Mucosa of descending colon (tissue), 3 donors: ENCODE measurements at regions not wholly inside any gene's neighbourhood (a gene's known extent, or its start where the extent isn't known, plus 50 kb on each side); places are given as distances from the start of the nearest gene placed in this dataset.

Experiments
- ATAC-seq: fragments of 200-7000 bp; cut with Tn5 transposase; one replicate; pipeline ENCODE4 v1.9.1; 2020; ENCODE audit warnings: mild to moderate bottlenecking, moderate library complexity
- DNase-seq, 3 donors: peaks; one replicate each; pipeline ENCODE4 v3.0.0-alpha.2; 2020
- H3K36me3 ChIP-seq: fragments of 200-600 bp; one replicate; pipeline ENCODE4 v1.8.0; 2021; ENCODE audit warnings: low read depth, mild to moderate bottlenecking
- H3K4me1 ChIP-seq: fragments of 200-600 bp; one replicate; pipeline ENCODE4 v1.8.0; 2021; ENCODE audit warnings: low read depth, mild to moderate bottlenecking
- H3K4me3 ChIP-seq: fragments of 200-600 bp; one replicate; pipeline ENCODE4 v1.8.0; 2021; ENCODE audit warnings: mild to moderate bottlenecking
- H3K9me3 ChIP-seq: fragments of 200-600 bp; one replicate; pipeline ENCODE4 v1.8.0; 2021; ENCODE audit warnings: mild to moderate bottlenecking
- CTCF ChIP-seq: fragments of 200-600 bp; IDR thresholded peaks from one replicate; pipeline ENCODE4 v1.8.0; 2022; ENCODE audit warnings: antibody characterized with exemption, mild to moderate bottlenecking
- intact Hi-C, 2 donors: fragments of 100-400 bp; cut with DNase I in 1 of 2; cut with micrococcal nuclease in 1 of 2; formaldehyde crosslinking; loops; one replicate each; pipeline versions ENCODE4 v1.11.0 to v1.11.1; 2022; cut with DNase I, micrococcal nuclease
- donor health status: DM: no; HTN: no; CAD: no; lungs with moderate emphysema.
- donor health status: DM: no; HTN: no; CAD: no.
- donor health status: DM: no; HTN: yes; CAD: no.

DNA sequence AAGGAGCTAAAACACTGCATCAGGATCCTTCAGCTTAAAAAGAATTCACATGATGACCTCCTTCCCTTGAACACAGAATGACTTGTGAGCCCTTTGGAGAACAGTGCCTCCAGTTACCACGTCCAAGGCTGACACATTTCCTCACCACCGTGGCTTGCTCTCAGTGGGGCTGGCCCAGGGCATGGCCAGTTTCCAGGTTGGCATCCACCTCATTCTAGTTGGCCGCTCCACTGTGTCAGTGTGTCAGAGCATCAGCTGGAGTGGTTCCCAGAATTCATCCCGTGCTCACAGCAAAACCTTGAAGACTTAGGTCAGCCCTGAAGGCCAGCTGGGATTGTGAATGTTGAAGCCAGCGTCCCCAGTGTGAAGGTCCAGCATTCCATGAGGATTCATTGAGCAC, 158.5 kb downstream of the INSIG2 start:
- no peak for TF ChIP-seq CTCF
- no peak for DNase-seq
- Histone ChIP-seq H3K36me3 (no peaks in the 10 kb centered on the region), H3K9me3 (no peaks in the 10 kb centered on the region), H3K4me3 (no peak overlapping the region), H3K4me1 (no peaks in the 10 kb centered on the region)
- ATAC-seq: no peak
- intact Hi-C loops: no loop called here

DNA sequence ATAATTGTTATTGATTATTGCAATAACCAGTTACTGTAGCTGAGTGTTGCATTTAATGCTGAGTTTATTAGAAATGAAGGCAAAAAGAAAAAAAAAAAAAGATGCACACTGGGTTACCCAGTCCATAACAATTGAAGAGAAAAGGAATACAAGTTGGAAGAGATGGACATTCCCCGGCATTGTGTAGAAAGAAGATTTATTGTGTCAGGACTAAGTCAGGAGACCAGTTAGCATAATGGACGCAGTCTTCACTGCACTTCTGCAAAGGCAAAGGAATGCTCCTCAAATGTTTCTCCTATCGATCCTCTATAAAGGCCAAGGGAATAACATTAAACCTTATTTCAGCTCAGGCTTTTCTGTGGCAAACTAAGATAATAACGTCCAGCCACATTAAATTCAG, 157.8 kb downstream of the INSIG2 start:
- intact Hi-C loops: no loop called here

GRCh38 chr2:118244686-118245085, 156.4 kb downstream of the INSIG2 start:
- no peak for TF ChIP-seq CTCF
- H3K4me1 ChIP-seq: no peaks in the 10 kb centered on the region
- intact Hi-C loops: no loop called here
- no peak overlapping the region for H3K4me3 ChIP-seq
- H3K9me3 ChIP-seq: no peaks in the 10 kb centered on the region
- DNase-seq (no peak), ATAC-seq (no peak)
- no peaks in the 10 kb centered on the region for H3K36me3 ChIP-seq

More for the DNA sequence above, 157.8 kb downstream of the INSIG2 start:
- ATAC-seq (no peak), DNase-seq (no peak)
- Histone ChIP-seq H3K9me3 (no peaks in the 10 kb centered on the region), H3K36me3 (no peaks in the 10 kb centered on the region), H3K4me1 (no peaks in the 10 kb centered on the region), H3K4me3 (no peak overlapping the region)
- TF ChIP-seq CTCF: no peak

DNA sequence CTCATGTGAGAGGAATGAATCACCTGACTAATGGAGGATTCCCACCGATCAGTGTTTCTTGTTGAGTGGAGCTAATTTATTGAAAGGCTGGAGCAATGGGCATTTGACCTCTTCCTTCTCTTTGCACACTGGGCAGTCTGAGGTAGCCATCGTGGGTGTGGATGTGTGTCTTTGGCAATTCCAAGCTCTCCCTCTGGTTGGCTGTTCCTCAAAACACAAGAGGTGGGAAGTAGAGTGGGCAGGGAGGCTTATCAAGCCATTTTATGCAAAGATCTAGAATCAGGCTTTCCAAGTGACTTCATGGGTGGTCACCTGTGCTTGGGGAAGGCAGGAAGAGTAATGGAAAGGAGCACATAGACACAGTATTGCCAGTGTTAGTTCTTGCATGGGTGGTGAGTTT, 154.8 kb downstream of the INSIG2 start:
- no peaks in the 10 kb centered on the region for H3K4me1 ChIP-seq
- no peak for ATAC-seq
- intact Hi-C loops: no loop called here

GRCh38 chr2:118242216-118242615, 153.9 kb downstream of the INSIG2 start:
- no peak for ATAC-seq
- no peaks in the 10 kb centered on the region for H3K9me3 ChIP-seq
- DNase-seq: no peak
- intact Hi-C loops: no loop called here
- TF ChIP-seq CTCF: no peak
- H3K4me1 ChIP-seq: no peaks in the 10 kb centered on the region
- no peak overlapping the region for H3K4me3 ChIP-seq
- H3K36me3 ChIP-seq: no peaks in the 10 kb centered on the region

More for the DNA sequence above, 154.8 kb downstream of the INSIG2 start:
- TF ChIP-seq CTCF: no peak
- Histone ChIP-seq H3K4me3 (no peak overlapping the region), H3K36me3 (no peaks in the 10 kb centered on the region), H3K9me3 (no peaks in the 10 kb centered on the region)
- no peak for DNase-seq

DNA sequence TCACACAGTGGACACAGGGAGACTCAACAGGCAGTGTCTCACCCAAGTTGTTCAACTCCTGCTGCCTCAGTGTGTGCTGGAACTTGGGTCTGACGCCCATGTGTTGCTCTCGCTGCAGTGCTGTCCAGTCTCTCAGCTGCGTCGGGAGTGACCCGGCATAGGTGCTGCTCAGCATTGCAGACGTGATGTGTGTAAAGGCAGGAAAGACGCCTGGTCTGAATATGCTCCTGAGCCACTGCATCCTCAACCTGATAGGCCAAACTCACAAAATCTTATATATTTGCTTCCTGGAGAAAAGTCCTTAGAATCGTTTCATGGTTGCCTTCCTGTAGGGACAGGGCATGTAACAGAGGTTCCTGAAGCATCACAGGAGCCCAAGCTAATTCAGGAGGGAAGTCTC, 152.9 kb downstream of the INSIG2 start:
- TF ChIP-seq CTCF: no peak
- Histone ChIP-seq H3K4me1 (no peaks in the 10 kb centered on the region), H3K9me3 (no peaks in the 10 kb centered on the region), H3K4me3 (no peak overlapping the region), H3K36me3 (no peaks in the 10 kb centered on the region)
- ATAC-seq: no peak
- DNase-seq: no peak
- intact Hi-C loops: no loop called here
